ENCODE measurements at regions not wholly inside any gene's neighbourhood (a gene's known extent, or its start where the extent isn't known, plus 50 kb on each side); places are given as distances from the start of the nearest gene placed in this dataset.

DNA sequence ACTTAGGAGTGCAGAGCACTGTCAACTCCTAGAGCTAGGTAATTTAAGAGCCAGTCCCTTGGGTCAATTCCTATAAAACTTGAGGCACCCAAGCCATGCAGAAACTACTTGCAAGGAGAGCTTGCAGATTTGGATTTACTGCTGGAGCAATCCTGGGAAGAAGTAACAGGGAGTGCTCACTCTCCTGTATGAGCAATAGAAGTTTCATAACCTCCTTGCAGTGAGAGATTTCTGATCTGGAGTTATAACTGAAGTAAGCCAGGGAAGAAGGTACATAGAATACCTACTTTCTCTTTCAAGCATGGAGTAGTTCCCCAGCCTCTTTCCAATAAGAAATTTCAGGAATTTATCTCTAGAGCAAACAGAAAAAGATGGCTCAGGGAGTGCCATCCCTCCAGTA, 650.1 kb upstream of the USP15 start:
- TF ChIP-seq, protein P1, sequence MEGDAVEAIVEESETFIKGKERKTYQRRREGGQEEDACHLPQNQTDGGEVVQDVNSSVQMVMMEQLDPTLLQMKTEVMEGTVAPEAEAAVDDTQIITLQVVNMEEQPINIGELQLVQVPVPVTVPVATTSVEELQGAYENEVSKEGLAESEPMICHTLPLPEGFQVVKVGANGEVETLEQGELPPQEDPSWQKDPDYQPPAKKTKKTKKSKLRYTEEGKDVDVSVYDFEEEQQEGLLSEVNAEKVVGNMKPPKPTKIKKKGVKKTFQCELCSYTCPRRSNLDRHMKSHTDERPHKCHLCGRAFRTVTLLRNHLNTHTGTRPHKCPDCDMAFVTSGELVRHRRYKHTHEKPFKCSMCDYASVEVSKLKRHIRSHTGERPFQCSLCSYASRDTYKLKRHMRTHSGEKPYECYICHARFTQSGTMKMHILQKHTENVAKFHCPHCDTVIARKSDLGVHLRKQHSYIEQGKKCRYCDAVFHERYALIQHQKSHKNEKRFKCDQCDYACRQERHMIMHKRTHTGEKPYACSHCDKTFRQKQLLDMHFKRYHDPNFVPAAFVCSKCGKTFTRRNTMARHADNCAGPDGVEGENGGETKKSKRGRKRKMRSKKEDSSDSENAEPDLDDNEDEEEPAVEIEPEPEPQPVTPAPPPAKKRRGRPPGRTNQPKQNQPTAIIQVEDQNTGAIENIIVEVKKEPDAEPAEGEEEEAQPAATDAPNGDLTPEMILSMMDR (IDR thresholded peaks at IDR 0.05; ENCODE audit: poor library complexity, severe bottlenecking) = no peak
- TF ChIP-seq, protein P2, sequence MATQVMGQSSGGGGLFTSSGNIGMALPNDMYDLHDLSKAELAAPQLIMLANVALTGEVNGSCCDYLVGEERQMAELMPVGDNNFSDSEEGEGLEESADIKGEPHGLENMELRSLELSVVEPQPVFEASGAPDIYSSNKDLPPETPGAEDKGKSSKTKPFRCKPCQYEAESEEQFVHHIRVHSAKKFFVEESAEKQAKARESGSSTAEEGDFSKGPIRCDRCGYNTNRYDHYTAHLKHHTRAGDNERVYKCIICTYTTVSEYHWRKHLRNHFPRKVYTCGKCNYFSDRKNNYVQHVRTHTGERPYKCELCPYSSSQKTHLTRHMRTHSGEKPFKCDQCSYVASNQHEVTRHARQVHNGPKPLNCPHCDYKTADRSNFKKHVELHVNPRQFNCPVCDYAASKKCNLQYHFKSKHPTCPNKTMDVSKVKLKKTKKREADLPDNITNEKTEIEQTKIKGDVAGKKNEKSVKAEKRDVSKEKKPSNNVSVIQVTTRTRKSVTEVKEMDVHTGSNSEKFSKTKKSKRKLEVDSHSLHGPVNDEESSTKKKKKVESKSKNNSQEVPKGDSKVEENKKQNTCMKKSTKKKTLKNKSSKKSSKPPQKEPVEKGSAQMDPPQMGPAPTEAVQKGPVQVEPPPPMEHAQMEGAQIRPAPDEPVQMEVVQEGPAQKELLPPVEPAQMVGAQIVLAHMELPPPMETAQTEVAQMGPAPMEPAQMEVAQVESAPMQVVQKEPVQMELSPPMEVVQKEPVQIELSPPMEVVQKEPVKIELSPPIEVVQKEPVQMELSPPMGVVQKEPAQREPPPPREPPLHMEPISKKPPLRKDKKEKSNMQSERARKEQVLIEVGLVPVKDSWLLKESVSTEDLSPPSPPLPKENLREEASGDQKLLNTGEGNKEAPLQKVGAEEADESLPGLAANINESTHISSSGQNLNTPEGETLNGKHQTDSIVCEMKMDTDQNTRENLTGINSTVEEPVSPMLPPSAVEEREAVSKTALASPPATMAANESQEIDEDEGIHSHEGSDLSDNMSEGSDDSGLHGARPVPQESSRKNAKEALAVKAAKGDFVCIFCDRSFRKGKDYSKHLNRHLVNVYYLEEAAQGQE (IDR thresholded peaks at IDR 0.05; ENCODE audit: borderline replicate concordance) = no peak
- TF ChIP-seq SMC3 (conservative IDR thresholded peaks at IDR 0.05; ENCODE audit: poor library complexity) (no peak), TAF1 (IDR thresholded peaks at IDR 0.05; ENCODE audit: low read depth) (no peak), EZH2 (IDR thresholded peaks at IDR 0.05; ENCODE audit: borderline replicate concordance, insufficient read depth, low read length, poor library complexity, severe bottlenecking) (no peak), POLR2AphosphoS5 (IDR thresholded peaks at IDR 0.05) (no peak), EP300 (conservative IDR thresholded peaks at IDR 0.05; ENCODE audit: poor library complexity, severe bottlenecking) (no peak), RAD21 (conservative IDR thresholded peaks at IDR 0.05) (no peak)

All from neural cell (in vitro differentiated cells).